DOHH2 (cell line): ENCODE measurements at regions not wholly inside any gene's neighbourhood (a gene's known extent, or its start where the extent isn't known, plus 50 kb on each side); places are given as distances from the start of the nearest gene placed in this dataset.

Source experiments
- H3F3A ChIP-seq: fragments of 200-600 bp; sonication (generic), shearing (Covaris generic); 2 replicates; pipeline ENCODE4 v1.6.0; 2016; ENCODE audit warnings: antibody characterized with exemption, mild to moderate bottlenecking; ENCODE audit not compliant: control insufficient read depth, insufficient read depth
- H3K27ac ChIP-seq: fragments of 200-600 bp; sonication (generic); 2 replicates; pipeline ENCODE4 v1.5.1; 2014; ENCODE audit warnings: low read depth, mild to moderate bottlenecking, low read length, moderate library complexity
- H3K27me3 ChIP-seq: fragments of 200-600 bp; sonication (generic); 2 replicates; pipeline ENCODE4 v1.6.1; 2014; ENCODE audit warnings: mild to moderate bottlenecking, low read length, mixed read lengths; ENCODE audit not compliant: control insufficient read depth
- H3K36me3 ChIP-seq: fragments of 200-600 bp; sonication (generic); 2 replicates; pipeline ENCODE4 v1.6.1; 2014; ENCODE audit warnings: mild to moderate bottlenecking, low read length, moderate library complexity, mixed read lengths; ENCODE audit not compliant: control insufficient read depth
- H3K4me1 ChIP-seq: fragments of 200-600 bp; sonication (generic); 2 replicates; pipeline ENCODE4 v1.6.1; 2014; ENCODE audit warnings: mild to moderate bottlenecking, low read length, mixed read lengths; ENCODE audit not compliant: control insufficient read depth
- H3K4me2 ChIP-seq: fragments of 200-600 bp; sonication (generic); 2 replicates; pipeline ENCODE4 v1.6.0; 2014; ENCODE audit warnings: mild to moderate bottlenecking, low read length, moderate library complexity
- H3K4me3 ChIP-seq: fragments of 200-600 bp; sonication (generic); 2 replicates; pipeline ENCODE4 v1.5.1; 2014; ENCODE audit warnings: mild to moderate bottlenecking, low read length, mixed read lengths
- H3K79me2 ChIP-seq: fragments of 200-600 bp; sonication (generic); 2 replicates; pipeline ENCODE4 v1.6.1; 2014; ENCODE audit warnings: mild to moderate bottlenecking, low read length, mixed read lengths; ENCODE audit not compliant: control insufficient read depth
- H3K9me2 ChIP-seq: fragments of 200-600 bp; sonication (generic); replicated peaks from 2 replicates; pipeline ENCODE4 v1.6.1; 2014; ENCODE audit warnings: mild to moderate bottlenecking, low read length, mixed read lengths; ENCODE audit not compliant: control insufficient read depth
- H3K9me3 ChIP-seq: fragments of 200-600 bp; sonication (generic); 2 replicates; pipeline ENCODE4 v1.6.1; 2014; ENCODE audit warnings: antibody characterized with exemption, low read length, mixed read lengths; ENCODE audit not compliant: control insufficient read depth, insufficient read depth
- H4K20me1 ChIP-seq: fragments of 200-600 bp; sonication (generic); 2 replicates; pipeline ENCODE4 v1.6.0; 2014; ENCODE audit warnings: low read depth, mild to moderate bottlenecking, antibody characterized with exemption, low read length, moderate library complexity; ENCODE audit not compliant: control insufficient read depth, insufficient read depth
- CTCF ChIP-seq: fragments of 200-600 bp; sonication (generic); IDR thresholded peaks from one replicate; pipeline ENCODE4 v1.5.1; 2014; ENCODE audit warnings: antibody characterized with exemption, mild to moderate bottlenecking, low read depth, low read length; ENCODE audit not compliant: poor library complexity, severe bottlenecking
- EZH2phosphoT487 ChIP-seq: fragments of 200-600 bp; sonication (generic); IDR thresholded peaks from 2 replicates; pipeline ENCODE4 v1.6.1; 2017; ENCODE audit warnings: borderline replicate concordance, mild to moderate bottlenecking, antibody characterized with exemption, low read length, moderate library complexity, mixed read lengths

GRCh38 chr4:187075514-187075913 is 351.9 kb upstream of the FAT1 start:
- H3K4me3 ChIP-seq = no peak overlapping the region
- H3K27me3 ChIP-seq = no peaks in the 10 kb centered on the region
- no peaks in the 10 kb centered on the region for H3K79me2 ChIP-seq
- no peak overlapping the region for H3K4me2 ChIP-seq
- no peaks in the 10 kb centered on the region for H4K20me1 ChIP-seq
- no peaks in the 10 kb centered on the region for H3K4me1 ChIP-seq
- H3K9me2 ChIP-seq = no peaks in the 10 kb centered on the region
- no peak for TF ChIP-seq CTCF
- TF ChIP-seq EZH2phosphoT487 = no peak
- no peaks in the 10 kb centered on the region for H3K9me3 ChIP-seq
- no peaks in the 10 kb centered on the region for H3F3A ChIP-seq
- H3K36me3 ChIP-seq = no peaks in the 10 kb centered on the region
- no peak overlapping the region for H3K27ac ChIP-seq

- Histone ChIP-seq H3K4me1 (no peaks in the 10 kb centered on the region), H3F3A (no peaks in the 10 kb centered on the region), H3K27me3 (no peaks in the 10 kb centered on the region), H3K79me2 (no peaks in the 10 kb centered on the region), H3K9me3 (no peaks in the 10 kb centered on the region), H3K9me2 (no peaks in the 10 kb centered on the region), H3K27ac (no peak overlapping the region), H4K20me1 (no peaks in the 10 kb centered on the region), H3K36me3 (no peaks in the 10 kb centered on the region), H3K4me3 (no peak overlapping the region), H3K4me2 (no peak overlapping the region)
- TF ChIP-seq CTCF = no peak
- TF ChIP-seq EZH2phosphoT487 = no peak
Measured at GRCh38 chr4:187077744-187078401, 354.2 kb upstream of the FAT1 start.

- H4K20me1 ChIP-seq = no peaks in the 10 kb centered on the region
- no peaks in the 10 kb centered on the region for H3K4me1 ChIP-seq
- H3K27ac ChIP-seq = no peak overlapping the region
- no peak overlapping the region for H3K4me3 ChIP-seq
- H3K36me3 ChIP-seq = no peaks in the 10 kb centered on the region
- no peaks in the 10 kb centered on the region for H3K27me3 ChIP-seq
- TF ChIP-seq EZH2phosphoT487 (no peak), CTCF (no peak)
- no peaks in the 10 kb centered on the region for H3K9me2 ChIP-seq
- no peaks in the 10 kb centered on the region for H3K9me3 ChIP-seq
- H3K4me2 ChIP-seq = no peak overlapping the region
- no peaks in the 10 kb centered on the region for H3K79me2 ChIP-seq
- H3F3A ChIP-seq = no peaks in the 10 kb centered on the region
Measured at GRCh38 chr4:187084701-187085100, 361.0 kb upstream of the FAT1 start.
